Bronchial epithelial cell (primary cell): ENCODE measurements at regions not wholly inside any gene's neighbourhood (a gene's known extent, or its start where the extent isn't known, plus 50 kb on each side); places are given as distances from the start of the nearest gene placed in this dataset.
A peak's percentile ranks its signal among the peaks of the same experiment; 100 is the strongest.

Experiments used
- DNase-seq: peaks from one replicate; pipeline ENCODE4 v3.0.0-alpha.2; 2010; ENCODE audit warnings: low read depth
- FAIRE-seq: peaks from 2 replicates; lab custom pipeline; 2011; peaks lifted over from hg19 to GRCh38; lab: Jason Lieb, UNC
- H3K27me3 ChIP-seq: 2 replicates; pipeline ENCODE4 v1.5.1; 2011; ENCODE audit warnings: low read length; ENCODE audit not compliant: control insufficient read depth, insufficient read depth
- H3K36me3 ChIP-seq: 2 replicates; pipeline ENCODE4 v1.5.1; 2011; ENCODE audit warnings: low read length; ENCODE audit not compliant: control insufficient read depth, insufficient read depth
- H3K4me3 ChIP-seq: 2 replicates; pipeline ENCODE4 v1.5.1; 2011; ENCODE audit warnings: mild to moderate bottlenecking, low read depth, low read length, control low read depth
- CTCF ChIP-seq: IDR thresholded peaks from 2 replicates; pipeline ENCODE4 v1.5.1; 2011; ENCODE audit warnings: mild to moderate bottlenecking, moderate library complexity, low read length, control low read depth, inconsistent platforms; ENCODE audit not compliant: insufficient read depth, severe bottlenecking

DNA sequence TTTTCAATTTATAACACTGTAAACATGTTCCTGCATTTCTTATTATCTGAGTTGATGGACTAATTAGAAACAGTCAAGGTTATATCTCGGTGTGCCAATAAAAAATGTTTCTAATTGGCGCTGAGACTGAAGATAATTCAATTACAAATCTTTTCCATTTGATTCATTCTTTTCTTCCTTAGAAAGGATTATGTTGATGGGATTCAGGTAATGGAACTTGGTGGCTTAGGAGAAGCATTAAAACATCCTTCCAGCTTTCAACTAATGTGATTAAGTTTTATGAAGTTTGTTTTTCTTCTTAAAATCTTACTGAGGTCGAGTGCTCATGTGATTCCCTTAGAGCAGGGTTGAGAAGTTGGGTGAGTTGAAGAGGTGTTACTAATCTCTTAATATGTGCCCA lies 1015.3 kb downstream of the NR2F1-AS1 start:
- no peak for FAIRE-seq
- no peak overlapping the region for H3K4me3 ChIP-seq
- H3K27me3 ChIP-seq, result no peaks in the 10 kb centered on the region
- TF ChIP-seq CTCF, result no peak
- no peaks in the 10 kb centered on the region for H3K36me3 ChIP-seq
- DNase-seq, result no peak

GRCh38 chr5:92562065-92562464 lies 1019.0 kb downstream of the NR2F1-AS1 start:
- FAIRE-seq (no peak), DNase-seq (no peak)
- TF ChIP-seq CTCF, result no peak
- no peaks in the 10 kb centered on the region for H3K36me3 ChIP-seq
- no peak overlapping the region for H3K4me3 ChIP-seq
- no peaks in the 10 kb centered on the region for H3K27me3 ChIP-seq

- no peaks in the 10 kb centered on the region for H3K36me3 ChIP-seq
- no peak for FAIRE-seq
- H3K4me3 ChIP-seq, result no peak overlapping the region
- peak; percentile 27 for DNase-seq
- TF ChIP-seq CTCF, result no peak
- H3K27me3 ChIP-seq, result no peaks in the 10 kb centered on the region
Observed at GRCh38 chr5:92561411-92561959, 1019.5 kb downstream of the NR2F1-AS1 start.

GRCh38 chr5:92560698-92561401 lies 1020.2 kb downstream of the NR2F1-AS1 start:
- no peak for TF ChIP-seq CTCF
- Histone ChIP-seq H3K4me3 (no peak overlapping the region), H3K27me3 (no peaks in the 10 kb centered on the region), H3K36me3 (no peaks in the 10 kb centered on the region)
- DNase-seq, result peak; percentile 20
- no peak for FAIRE-seq

GRCh38 chr5:92559781-92560180 lies 1021.2 kb downstream of the NR2F1-AS1 start:
- Histone ChIP-seq H3K4me3 (no peak overlapping the region), H3K36me3 (no peaks in the 10 kb centered on the region), H3K27me3 (no peaks in the 10 kb centered on the region)
- no peak for TF ChIP-seq CTCF
- FAIRE-seq (no peak), DNase-seq (peak; percentile 26)
